ENCODE measurements at regions not wholly inside any gene's neighbourhood (a gene's known extent, or its start where the extent isn't known, plus 50 kb on each side); places are given as distances from the start of the nearest gene placed in this dataset.

GRCh38 chr4:98801259-98801725 lies 127.6 kb downstream of the EIF4E start:
- no peak for TF ChIP-seq CTCF (IDR thresholded peaks at IDR 0.05)
- TF ChIP-seq POLR2A (IDR thresholded peaks at IDR 0.05), result no peak
- TF ChIP-seq POLR2AphosphoS5 (IDR thresholded peaks at IDR 0.05), result no peak

All from prostate gland (tissue), 2 donors.